Activated T-cell treated with anti-CD3 and anti-CD28 coated beads, Interleukin-2, amount 50 U/mL, for 1 hour (primary cell): ENCODE measurements at regions not wholly inside any gene's neighbourhood (a gene's known extent, or its start where the extent isn't known, plus 50 kb on each side); places are given as distances from the start of the nearest gene placed in this dataset.
A peak's percentile ranks its signal among the peaks of the same experiment; 100 is the strongest.

Source experiments
- DNase-seq: peaks from one replicate; pipeline ENCODE4 v3.0.0-alpha.2; 2020

GRCh38 chr12:65556676-65557437 is 267.4 kb upstream of the HMGA2 start:
- peak; percentile 60 for DNase-seq

GRCh38 chr12:65557438-65558181 is 266.7 kb upstream of the HMGA2 start:
- no peak for DNase-seq

GRCh38 chr12:65560286-65560685 is 264.0 kb upstream of the HMGA2 start:
- DNase-seq: no peak

GRCh38 chr12:65561798-65562382 is 262.4 kb upstream of the HMGA2 start:
- DNase-seq: no peak

GRCh38 chr12:65565601-65566560 is 258.4 kb upstream of the HMGA2 start:
- DNase-seq: no peak

- DNase-seq: no peak
Measured at GRCh38 chr12:65566751-65567150, 257.5 kb upstream of the HMGA2 start.

- no peak for DNase-seq
Measured at GRCh38 chr12:65567820-65568219, 256.5 kb upstream of the HMGA2 start.

GRCh38 chr12:65568517-65568916 is 255.8 kb upstream of the HMGA2 start:
- DNase-seq: no peak

- no peak for DNase-seq
Measured at GRCh38 chr12:65570451-65571130, 253.7 kb upstream of the HMGA2 start.

GRCh38 chr12:65574867-65575266 is 249.4 kb upstream of the HMGA2 start:
- DNase-seq: no peak

- no peak for DNase-seq
Measured at GRCh38 chr12:65584016-65584415, 240.3 kb upstream of the HMGA2 start.

GRCh38 chr12:65585648-65586602 is 238.4 kb upstream of the HMGA2 start:
- DNase-seq: no peak

- no peak for DNase-seq
Measured at GRCh38 chr12:65586796-65587195, 237.5 kb upstream of the HMGA2 start.

GRCh38 chr12:65590318-65590717 is 234.0 kb upstream of the HMGA2 start:
- no peak for DNase-seq

GRCh38 chr12:65592416-65592815 is 231.9 kb upstream of the HMGA2 start:
- DNase-seq: no peak

- DNase-seq: no peak
Measured at GRCh38 chr12:65593239-65593701, 231.0 kb upstream of the HMGA2 start.

- no peak for DNase-seq
Measured at GRCh38 chr12:65594409-65594808, 229.9 kb upstream of the HMGA2 start.

- no peak for DNase-seq
Measured at GRCh38 chr12:65595016-65595560, 229.2 kb upstream of the HMGA2 start.

GRCh38 chr12:65596514-65597091 is 227.7 kb upstream of the HMGA2 start:
- no peak for DNase-seq

GRCh38 chr12:65597527-65597926 is 226.8 kb upstream of the HMGA2 start:
- DNase-seq: no peak
